Lung (tissue), 11 donors: ENCODE measurements at regions not wholly inside any gene's neighbourhood (a gene's known extent, or its start where the extent isn't known, plus 50 kb on each side); places are given as distances from the start of the nearest gene placed in this dataset.

Source experiments
- ATAC-seq: fragments of 200-7000 bp; cut with Tn5 transposase; one replicate; pipeline ENCODE4 v1.9.1; 2020; ENCODE audit warnings: moderate number of reproducible peaks; ENCODE audit not compliant: insufficient read depth, low FRiP score
- DNase-seq, 3 donors: peaks; one replicate each; pipeline ENCODE4 v3.0.0-alpha.2; 2013 to 2017
- H3K27ac ChIP-seq, 2 donors: one replicate each; pipeline ENCODE4 v1.5.1; 2013; ENCODE audit warnings: mild to moderate bottlenecking in 2 of 2, moderate library complexity in 2 of 2, control low read depth in 1 of 2, inconsistent platforms in 1 of 2, low read depth in 1 of 2, low read length in 1 of 2
- H3K27me3 ChIP-seq, 3 donors: one replicate each; pipeline ENCODE4 v1.5.1; 2013; ENCODE audit warnings: low read length in 2 of 3; ENCODE audit not compliant: control insufficient read depth in 3 of 3, insufficient read depth in 3 of 3
- H3K36me3 ChIP-seq, 4 donors: one replicate each; pipeline ENCODE4 v1.5.1; 2013; ENCODE audit warnings: low read length in 4 of 4, mild to moderate bottlenecking in 1 of 4, moderate library complexity in 1 of 4; ENCODE audit not compliant: control insufficient read depth in 4 of 4, insufficient read depth in 4 of 4
- H3K4me1 ChIP-seq, 5 donors: one replicate each; pipeline ENCODE4 v1.5.1; 2013; ENCODE audit warnings: low read length in 5 of 5, mild to moderate bottlenecking in 2 of 5, moderate library complexity in 1 of 5; ENCODE audit not compliant: control insufficient read depth in 5 of 5, insufficient read depth in 5 of 5
- H3K4me3 ChIP-seq: one replicate; pipeline ENCODE4 v1.5.1; 2013; ENCODE audit warnings: mild to moderate bottlenecking, control low read depth, moderate library complexity
- H3K9ac ChIP-seq, 2 donors: one replicate each; pipeline ENCODE4 v1.5.1; 2013; ENCODE audit warnings: low read length in 2 of 2, control low read depth in 1 of 2; ENCODE audit not compliant: insufficient read depth in 1 of 2
- H3K9me3 ChIP-seq, 4 donors: one replicate each; pipeline ENCODE4 v1.5.1; 2013; ENCODE audit warnings: low read length in 3 of 4, mild to moderate bottlenecking in 1 of 4, moderate library complexity in 1 of 4; ENCODE audit not compliant: control insufficient read depth in 4 of 4, insufficient read depth in 3 of 4
- WGBS, 2 donors: extraction: QIAGEN DNeasy Blood & Tissue Kit; methylation state at CpG; one replicate each; pipeline ENCODE4 v1.1.7; 2013; 5-methylcytosine and 5-hydroxymethylcytosine counted together
- TF ChIP-seq, protein P1 (sequence below): IDR thresholded peaks from 2 replicates; pipeline ENCODE4 v1.5.1; 2012; ENCODE audit warnings: mild to moderate bottlenecking; ENCODE audit errors: control extremely low read depth, extremely low read depth
- donor health status: control.
- donor health status: control.
- donor health status: Bipolar disorder and iron deficiency.
- donor health status: healthy.
- donor health status: DM: yes; HTN: yes; CAD: no.

DNA sequence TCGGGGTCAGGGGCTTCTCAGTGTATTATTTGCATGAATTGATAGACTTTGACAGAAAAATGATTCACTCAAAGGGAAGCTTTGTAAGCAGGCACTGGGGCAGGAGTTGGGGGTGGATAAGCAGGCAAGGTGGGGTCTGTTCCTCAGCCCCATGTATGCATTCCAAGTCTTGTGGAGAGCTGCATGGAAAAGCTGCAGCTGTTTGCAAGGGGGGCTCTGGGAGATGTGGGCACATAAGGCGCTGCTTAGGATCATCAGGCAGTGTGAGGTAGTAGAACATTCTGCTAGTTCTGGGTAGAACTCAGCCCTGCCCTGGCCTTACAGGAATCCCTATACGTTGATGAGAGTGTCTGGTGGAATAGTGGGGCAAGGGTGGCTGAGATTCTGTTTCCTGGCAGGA, 154.2 kb upstream of the LRIG1 start:
- peaks cover 0 to 6% (median 0%) of the 10 kb centered on the region in 5 donors for H3K4me1 ChIP-seq
- no peak for ATAC-seq
- 78 to 84% methylated on average over 3 of the region's 3 CpGs for WGBS, 2 donors
- no peak for DNase-seq
- TF ChIP-seq, protein P1, sequence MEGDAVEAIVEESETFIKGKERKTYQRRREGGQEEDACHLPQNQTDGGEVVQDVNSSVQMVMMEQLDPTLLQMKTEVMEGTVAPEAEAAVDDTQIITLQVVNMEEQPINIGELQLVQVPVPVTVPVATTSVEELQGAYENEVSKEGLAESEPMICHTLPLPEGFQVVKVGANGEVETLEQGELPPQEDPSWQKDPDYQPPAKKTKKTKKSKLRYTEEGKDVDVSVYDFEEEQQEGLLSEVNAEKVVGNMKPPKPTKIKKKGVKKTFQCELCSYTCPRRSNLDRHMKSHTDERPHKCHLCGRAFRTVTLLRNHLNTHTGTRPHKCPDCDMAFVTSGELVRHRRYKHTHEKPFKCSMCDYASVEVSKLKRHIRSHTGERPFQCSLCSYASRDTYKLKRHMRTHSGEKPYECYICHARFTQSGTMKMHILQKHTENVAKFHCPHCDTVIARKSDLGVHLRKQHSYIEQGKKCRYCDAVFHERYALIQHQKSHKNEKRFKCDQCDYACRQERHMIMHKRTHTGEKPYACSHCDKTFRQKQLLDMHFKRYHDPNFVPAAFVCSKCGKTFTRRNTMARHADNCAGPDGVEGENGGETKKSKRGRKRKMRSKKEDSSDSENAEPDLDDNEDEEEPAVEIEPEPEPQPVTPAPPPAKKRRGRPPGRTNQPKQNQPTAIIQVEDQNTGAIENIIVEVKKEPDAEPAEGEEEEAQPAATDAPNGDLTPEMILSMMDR = no peak
- H3K4me3 ChIP-seq = no peak overlapping the region
- no peaks in the 10 kb centered on the region for H3K27me3 ChIP-seq
- H3K9ac ChIP-seq = no peak overlapping the region
- no peaks in the 10 kb centered on the region for H3K9me3 ChIP-seq
- H3K36me3 ChIP-seq = no peaks in the 10 kb centered on the region
- no peak overlapping the region for H3K27ac ChIP-seq

DNA sequence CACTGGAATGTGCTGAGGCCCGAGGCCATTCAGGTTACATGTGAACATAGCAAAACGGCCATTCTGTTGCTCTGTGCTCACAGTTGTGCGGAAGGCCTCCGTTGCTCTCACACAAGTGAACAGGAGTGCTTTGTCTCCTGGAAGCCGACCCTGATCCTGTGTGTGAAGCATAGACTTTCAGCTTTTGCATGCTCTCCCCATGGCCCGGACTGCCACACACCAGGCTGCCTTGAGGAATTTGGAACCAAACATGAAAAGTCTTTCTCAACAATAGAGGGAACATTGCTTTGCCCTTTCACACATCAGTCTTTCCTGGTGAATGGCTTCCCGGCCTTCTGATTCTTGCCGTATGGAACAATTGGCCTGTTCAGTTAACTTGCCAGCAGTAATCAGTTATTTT, 154.8 kb upstream of the LRIG1 start:
- TF ChIP-seq, protein P1 = no peak
- ATAC-seq (no peak), DNase-seq (peak in 1 of 3 donors; percentile 18)
- Histone ChIP-seq H3K9ac (no peak overlapping the region), H3K36me3 (no peaks in the 10 kb centered on the region), H3K4me3 (no peak overlapping the region), H3K27ac (no peak overlapping the region), H3K4me1 (peaks cover 0 to 6% (median 0%) of the 10 kb centered on the region in 5 donors), H3K27me3 (no peaks in the 10 kb centered on the region), H3K9me3 (no peaks in the 10 kb centered on the region)
- 75 to 78% methylated on average over 8 of the region's 8 CpGs for WGBS, 2 donors

DNA sequence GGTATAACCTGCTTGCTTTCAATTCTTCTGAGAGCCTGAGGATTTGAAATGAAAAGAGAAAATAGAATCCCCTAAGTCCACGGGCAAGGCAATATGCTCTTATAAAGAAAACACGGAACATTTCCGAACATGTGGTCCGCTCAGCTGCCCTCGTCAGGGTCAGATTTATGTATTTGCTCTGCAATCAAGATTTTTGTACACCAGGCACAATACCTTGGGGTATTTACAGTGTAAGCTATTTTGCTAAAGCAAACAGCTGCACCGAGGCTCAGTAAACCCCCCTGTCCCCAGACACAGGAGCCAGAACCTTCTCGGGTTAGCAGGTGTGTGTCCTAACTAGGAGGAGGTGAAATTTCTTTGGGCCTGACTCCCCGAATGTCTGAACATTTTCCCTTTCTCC, 155.8 kb upstream of the LRIG1 start:
- H3K36me3 ChIP-seq = no peaks in the 10 kb centered on the region
- H3K4me3 ChIP-seq = no peak overlapping the region
- no peaks in the 10 kb centered on the region for H3K27me3 ChIP-seq
- no peak for ATAC-seq
- peaks cover 0 to 6% (median 0%) of the 10 kb centered on the region in 5 donors for H3K4me1 ChIP-seq
- TF ChIP-seq, protein P1 = no peak
- DNase-seq = peak in 2 of 3 donors; percentile 38 to 39
- H3K9ac ChIP-seq = no peak overlapping the region
- 71 to 88% methylated on average over 8 of the region's 8 CpGs for WGBS, 2 donors
- H3K27ac ChIP-seq = no peak overlapping the region
- H3K9me3 ChIP-seq = no peaks in the 10 kb centered on the region

DNA sequence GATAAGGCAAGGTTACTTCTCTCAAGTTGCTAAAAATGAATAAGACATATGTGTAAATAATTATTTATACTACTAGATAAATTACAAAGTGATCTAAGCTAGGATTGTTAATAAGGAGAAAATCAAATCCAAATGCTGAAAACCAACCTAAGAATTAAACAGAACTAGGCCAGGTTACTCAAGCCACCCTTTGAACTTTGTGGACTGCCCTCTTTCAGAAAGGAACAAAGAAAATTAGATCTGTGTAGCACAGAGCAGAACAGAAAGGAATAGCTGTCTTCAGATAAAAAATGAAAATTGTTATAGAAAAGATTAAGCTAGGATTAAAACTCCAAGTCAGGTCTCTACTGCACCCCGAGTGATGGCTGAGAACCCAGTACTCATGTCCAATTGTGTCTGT, 158.2 kb upstream of the LRIG1 start:
- Histone ChIP-seq H3K4me1 (peaks cover 0 to 6% (median 0%) of the 10 kb centered on the region in 5 donors), H3K9me3 (no peaks in the 10 kb centered on the region), H3K4me3 (no peak overlapping the region), H3K27ac (no peak overlapping the region), H3K27me3 (no peaks in the 10 kb centered on the region), H3K36me3 (no peaks in the 10 kb centered on the region), H3K9ac (no peak overlapping the region)
- no peak for DNase-seq
- WGBS, 2 donors = 90 to 95% methylated on average over 1 of the region's 1 CpG
- no peak for ATAC-seq
- TF ChIP-seq, protein P1 = no peak
